Body of pancreas (tissue), 4 donors: ENCODE measurements at regions not wholly inside any gene's neighbourhood (a gene's known extent, or its start where the extent isn't known, plus 50 kb on each side); places are given as distances from the start of the nearest gene placed in this dataset.

Experiments
- CTCF ChIP-seq, 7 experiments: fragments of 450-650 bp in 4 of 7; fragments of 200-600 bp in 3 of 7; sonication (generic) in 3 of 7; IDR thresholded peaks; one replicate each; pipeline ENCODE4 v1.5.1; 2016 to 2019; ENCODE audit warnings: antibody characterized with exemption in 7 of 7
- POLR2A ChIP-seq, 3 donors: fragments of 450-650 bp; IDR thresholded peaks; one replicate each; pipeline ENCODE4 v1.6.1; 2016; ENCODE audit warnings: antibody characterized with exemption in 3 of 3, mild to moderate bottlenecking in 2 of 3

GRCh38 chr1:194959795-194960194 lies 1648.4 kb downstream of the KCNT2 start:
- TF ChIP-seq CTCF (IDR thresholded peaks at IDR 0.05) (no peak), POLR2A (IDR thresholded peaks at IDR 0.05) (no peak)
